Fibroblast of mammary gland (primary cell): ENCODE measurements at regions not wholly inside any gene's neighbourhood (a gene's known extent, or its start where the extent isn't known, plus 50 kb on each side); places are given as distances from the start of the nearest gene placed in this dataset.
A peak's percentile ranks its signal among the peaks of the same experiment; 100 is the strongest.

ENCODE experiments used
- DNase-seq: peaks from one replicate; pipeline ENCODE4 v3.0.0-alpha.2; 2010; ENCODE audit warnings: low read depth
- H3K4me3 ChIP-seq: 2 replicates; pipeline ENCODE4 v1.5.1; 2011; ENCODE audit warnings: low read depth, mild to moderate bottlenecking, low read length, moderate library complexity; ENCODE audit not compliant: control insufficient read depth
- TF ChIP-seq, protein P1 (sequence below): conservative IDR thresholded peaks from 2 replicates; pipeline ENCODE4 v1.5.1; 2011; ENCODE audit warnings: low read depth, low read length, inconsistent platforms; ENCODE audit not compliant: control insufficient read depth, insufficient read depth

DNA sequence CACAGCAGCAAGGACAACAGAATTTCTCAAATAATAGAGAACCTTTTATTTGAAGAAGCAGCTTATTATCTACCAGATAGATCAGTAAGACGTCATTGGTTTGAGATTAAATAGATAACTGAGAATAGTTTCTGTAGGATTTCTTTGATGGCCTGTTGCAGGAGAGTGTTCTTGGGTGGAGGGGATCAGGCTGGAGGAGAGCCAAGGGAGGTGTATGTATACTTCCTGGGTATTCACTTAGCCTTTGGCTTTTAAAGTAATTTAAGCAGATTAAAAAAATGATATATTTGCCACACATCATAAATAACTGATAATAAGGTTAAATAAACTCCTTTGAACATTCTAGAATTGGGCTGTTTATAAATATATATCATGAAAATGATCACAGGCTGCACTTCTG lies 486.1 kb upstream of the IGFBP3 start:
- TF ChIP-seq, protein P1, sequence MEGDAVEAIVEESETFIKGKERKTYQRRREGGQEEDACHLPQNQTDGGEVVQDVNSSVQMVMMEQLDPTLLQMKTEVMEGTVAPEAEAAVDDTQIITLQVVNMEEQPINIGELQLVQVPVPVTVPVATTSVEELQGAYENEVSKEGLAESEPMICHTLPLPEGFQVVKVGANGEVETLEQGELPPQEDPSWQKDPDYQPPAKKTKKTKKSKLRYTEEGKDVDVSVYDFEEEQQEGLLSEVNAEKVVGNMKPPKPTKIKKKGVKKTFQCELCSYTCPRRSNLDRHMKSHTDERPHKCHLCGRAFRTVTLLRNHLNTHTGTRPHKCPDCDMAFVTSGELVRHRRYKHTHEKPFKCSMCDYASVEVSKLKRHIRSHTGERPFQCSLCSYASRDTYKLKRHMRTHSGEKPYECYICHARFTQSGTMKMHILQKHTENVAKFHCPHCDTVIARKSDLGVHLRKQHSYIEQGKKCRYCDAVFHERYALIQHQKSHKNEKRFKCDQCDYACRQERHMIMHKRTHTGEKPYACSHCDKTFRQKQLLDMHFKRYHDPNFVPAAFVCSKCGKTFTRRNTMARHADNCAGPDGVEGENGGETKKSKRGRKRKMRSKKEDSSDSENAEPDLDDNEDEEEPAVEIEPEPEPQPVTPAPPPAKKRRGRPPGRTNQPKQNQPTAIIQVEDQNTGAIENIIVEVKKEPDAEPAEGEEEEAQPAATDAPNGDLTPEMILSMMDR: no peak
- H3K4me3 ChIP-seq: no peak overlapping the region
- DNase-seq: no peak

DNA sequence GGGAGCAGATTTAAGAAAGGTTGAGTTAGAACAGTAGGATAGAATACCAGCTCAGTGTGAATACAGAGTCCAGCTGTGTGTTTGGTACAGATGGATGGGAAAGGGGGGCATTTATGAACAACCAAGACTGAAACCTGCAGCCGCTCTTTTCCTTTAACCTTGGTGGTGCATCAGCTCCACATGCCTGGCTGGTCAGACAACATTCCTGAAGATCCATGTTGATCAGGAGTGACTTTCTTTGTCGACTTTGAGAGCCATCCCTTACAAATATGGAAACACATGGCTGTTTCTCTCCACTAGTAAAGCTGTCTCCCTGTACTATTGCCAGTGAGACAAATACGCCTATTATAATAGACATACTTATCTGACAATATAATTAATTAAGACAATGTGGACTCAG lies 476.5 kb upstream of the IGFBP3 start:
- no peak for DNase-seq
- TF ChIP-seq, protein P1: no peak
- H3K4me3 ChIP-seq: no peak overlapping the region

DNA sequence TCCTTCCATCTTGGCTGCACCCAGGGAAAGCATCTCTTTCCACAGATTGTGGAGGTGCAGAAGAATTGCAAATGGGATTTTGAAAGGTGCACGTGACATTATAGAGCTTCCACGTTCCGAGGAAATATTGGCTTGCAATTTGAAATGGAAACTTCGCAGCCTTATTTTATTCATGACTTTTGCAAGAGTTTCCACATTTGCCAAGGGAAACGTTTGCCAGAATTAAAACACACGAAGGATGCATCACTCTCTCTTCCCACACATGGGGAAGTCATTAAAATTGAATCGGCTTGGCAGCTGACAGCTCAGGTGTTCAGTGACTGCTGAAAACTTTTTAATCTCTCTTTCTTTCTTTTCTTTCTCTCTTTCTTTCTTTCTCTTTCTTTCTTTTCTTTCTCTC lies 475.4 kb upstream of the IGFBP3 start:
- DNase-seq: peak; percentile 64
- TF ChIP-seq, protein P1: no peak
- no peak overlapping the region for H3K4me3 ChIP-seq

DNA sequence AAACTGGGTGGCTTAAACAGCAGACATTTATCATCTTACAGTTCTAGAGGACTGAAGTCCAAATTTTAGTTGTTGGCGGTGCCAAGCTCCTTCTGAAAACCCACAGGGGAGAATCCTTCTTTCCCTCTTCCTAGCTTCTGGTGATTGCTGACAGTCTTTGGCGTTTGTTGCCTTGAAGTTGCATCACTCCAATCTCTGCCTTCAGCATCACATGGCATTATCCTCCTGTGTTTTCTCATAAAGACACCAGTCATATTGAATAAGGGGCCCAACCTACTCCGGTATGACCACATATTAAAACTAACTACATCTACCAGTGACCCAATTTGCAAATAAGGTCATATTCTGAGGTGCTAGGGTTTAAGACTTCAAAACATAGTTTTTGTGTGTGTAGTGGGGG lies 472.1 kb upstream of the IGFBP3 start:
- peak; percentile 39 for DNase-seq
- TF ChIP-seq, protein P1: no peak
- no peak overlapping the region for H3K4me3 ChIP-seq

DNA sequence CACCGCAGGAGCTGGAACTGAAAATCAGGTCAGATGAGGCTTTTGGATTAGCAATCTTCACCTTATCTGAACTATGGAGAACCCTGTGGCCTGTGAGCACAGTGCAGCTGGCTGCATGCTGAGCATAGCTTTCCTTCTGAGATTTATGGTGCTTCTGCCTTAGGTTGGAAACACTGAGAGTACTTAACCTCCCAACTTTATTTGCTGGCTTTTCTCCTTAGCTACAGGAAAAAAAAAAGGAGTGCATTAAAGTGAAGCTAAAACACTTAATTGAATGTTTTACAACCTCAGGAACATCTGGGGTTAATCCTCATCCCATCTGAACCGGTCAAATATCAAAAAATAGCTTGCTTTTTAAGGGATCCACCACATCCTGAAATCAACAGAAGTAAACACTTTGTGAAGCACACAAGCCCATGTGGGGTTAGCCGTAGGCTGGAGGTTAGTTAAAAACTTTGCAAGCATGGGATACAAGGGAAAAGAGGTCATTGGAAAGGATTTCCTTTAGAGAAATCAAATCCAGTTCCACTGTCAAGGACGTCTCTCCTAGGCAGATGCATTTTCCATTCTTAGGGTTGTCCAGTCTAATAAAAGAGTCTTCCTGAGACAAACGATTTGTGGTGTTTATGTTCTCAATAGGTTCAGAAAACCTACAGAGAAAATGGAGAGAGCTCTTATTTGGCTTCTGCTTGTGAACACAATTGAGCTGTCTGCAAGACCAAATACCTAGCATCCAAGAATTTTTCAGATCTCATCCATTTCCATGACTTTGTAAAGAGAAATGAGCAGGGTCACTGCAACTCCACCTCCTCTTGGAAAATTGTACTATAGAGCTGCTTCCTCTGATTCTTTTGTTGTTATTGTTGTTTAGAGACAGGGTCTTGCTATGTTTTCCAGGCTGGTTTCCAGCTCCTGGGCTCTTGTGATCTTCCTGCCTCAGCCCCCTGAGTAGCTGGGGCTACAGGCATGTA lies 470.4 kb upstream of the IGFBP3 start:
- TF ChIP-seq, protein P1: no peak
- H3K4me3 ChIP-seq: no peak overlapping the region
- DNase-seq: peak; percentile 60

DNA sequence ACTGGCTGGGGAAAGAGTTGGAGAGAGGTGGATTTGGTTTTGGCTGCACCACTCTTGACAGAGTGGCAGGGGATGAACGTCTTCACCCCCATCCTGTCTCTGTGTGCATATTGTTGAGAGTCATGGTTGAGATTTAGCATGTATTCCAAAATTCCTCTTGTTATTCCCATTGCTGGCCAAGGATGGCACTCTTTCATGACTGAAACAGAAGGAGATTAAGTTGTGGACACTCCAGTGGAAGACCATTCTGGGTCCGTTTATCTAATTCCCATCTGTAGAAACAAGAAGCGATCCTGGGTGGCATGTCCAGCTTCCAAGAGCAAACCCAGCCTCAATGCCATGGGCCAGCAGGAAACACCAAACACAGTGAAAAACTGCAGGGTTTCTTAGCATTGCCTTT lies 469.0 kb upstream of the IGFBP3 start:
- TF ChIP-seq, protein P1: peak; percentile 25
- DNase-seq: no peak
- no peak overlapping the region for H3K4me3 ChIP-seq
